ENCODE measurements at regions not wholly inside any gene's neighbourhood (a gene's known extent, or its start where the extent isn't known, plus 50 kb on each side); places are given as distances from the start of the nearest gene placed in this dataset.
A peak's percentile ranks its signal among the peaks of the same experiment; 100 is the strongest.

- Histone ChIP-seq H3K4me1 (no peaks in the 10 kb centered on the region), H3K4me3 (no peak overlapping the region), H3K9me3 (no peaks in the 10 kb centered on the region), H3K27ac (no peak overlapping the region), H3K27me3 (ENCODE audit: low read depth) (no peaks in the 10 kb centered on the region), H3K36me3 (no peaks in the 10 kb centered on the region)
- DNase-seq (no peak), ATAC-seq (no peak)
- intact Hi-C loops (cut with DNase I): no loop called here
- TF ChIP-seq, protein P1, sequence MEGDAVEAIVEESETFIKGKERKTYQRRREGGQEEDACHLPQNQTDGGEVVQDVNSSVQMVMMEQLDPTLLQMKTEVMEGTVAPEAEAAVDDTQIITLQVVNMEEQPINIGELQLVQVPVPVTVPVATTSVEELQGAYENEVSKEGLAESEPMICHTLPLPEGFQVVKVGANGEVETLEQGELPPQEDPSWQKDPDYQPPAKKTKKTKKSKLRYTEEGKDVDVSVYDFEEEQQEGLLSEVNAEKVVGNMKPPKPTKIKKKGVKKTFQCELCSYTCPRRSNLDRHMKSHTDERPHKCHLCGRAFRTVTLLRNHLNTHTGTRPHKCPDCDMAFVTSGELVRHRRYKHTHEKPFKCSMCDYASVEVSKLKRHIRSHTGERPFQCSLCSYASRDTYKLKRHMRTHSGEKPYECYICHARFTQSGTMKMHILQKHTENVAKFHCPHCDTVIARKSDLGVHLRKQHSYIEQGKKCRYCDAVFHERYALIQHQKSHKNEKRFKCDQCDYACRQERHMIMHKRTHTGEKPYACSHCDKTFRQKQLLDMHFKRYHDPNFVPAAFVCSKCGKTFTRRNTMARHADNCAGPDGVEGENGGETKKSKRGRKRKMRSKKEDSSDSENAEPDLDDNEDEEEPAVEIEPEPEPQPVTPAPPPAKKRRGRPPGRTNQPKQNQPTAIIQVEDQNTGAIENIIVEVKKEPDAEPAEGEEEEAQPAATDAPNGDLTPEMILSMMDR (IDR thresholded peaks at IDR 0.05): no peak
Measured at GRCh38 chr12:92326877-92327276, 181.2 kb upstream of the BTG1 start.

DNA sequence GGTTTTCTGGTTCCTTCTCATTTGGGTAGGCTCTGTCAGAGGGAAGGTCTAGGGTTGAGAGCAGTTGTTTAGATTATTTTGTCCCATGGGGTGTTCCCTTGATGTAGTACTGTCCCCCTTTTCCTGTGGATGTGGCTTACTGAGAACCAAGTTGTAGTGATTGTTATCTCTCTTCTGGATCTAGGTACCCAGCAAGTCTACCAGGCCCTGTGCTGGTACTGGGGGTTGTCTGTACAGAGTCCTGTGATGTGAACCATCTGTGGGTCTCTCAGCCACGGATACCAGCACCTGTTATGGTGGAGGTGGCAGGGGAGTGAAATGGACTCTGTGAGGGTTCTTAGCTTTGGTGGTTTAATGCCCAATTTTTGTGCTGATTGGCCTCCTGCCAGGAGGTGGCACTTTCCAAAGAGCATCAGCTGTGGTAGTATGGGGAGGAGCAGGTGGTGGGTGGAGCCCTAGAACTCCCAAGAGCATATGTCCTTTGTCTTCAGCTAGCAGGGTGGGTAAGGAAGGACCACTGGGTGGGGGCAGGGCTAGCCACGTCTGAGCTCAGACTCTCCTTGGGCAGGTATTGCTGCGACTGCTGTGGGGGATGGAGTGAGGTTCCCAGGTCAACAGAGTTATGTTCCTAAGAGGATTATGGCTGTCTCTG, 179.3 kb upstream of the BTG1 start:
- intact Hi-C loops (cut with DNase I): no loop called here
- Histone ChIP-seq H3K27ac (no peak overlapping the region), H3K4me3 (no peak overlapping the region), H3K4me1 (no peaks in the 10 kb centered on the region), H3K9me3 (no peaks in the 10 kb centered on the region), H3K27me3 (ENCODE audit: low read depth) (no peaks in the 10 kb centered on the region), H3K36me3 (no peaks in the 10 kb centered on the region)
- TF ChIP-seq, protein P1 (IDR thresholded peaks at IDR 0.05): no peak
- DNase-seq: no peak
- ATAC-seq: no peak

DNA sequence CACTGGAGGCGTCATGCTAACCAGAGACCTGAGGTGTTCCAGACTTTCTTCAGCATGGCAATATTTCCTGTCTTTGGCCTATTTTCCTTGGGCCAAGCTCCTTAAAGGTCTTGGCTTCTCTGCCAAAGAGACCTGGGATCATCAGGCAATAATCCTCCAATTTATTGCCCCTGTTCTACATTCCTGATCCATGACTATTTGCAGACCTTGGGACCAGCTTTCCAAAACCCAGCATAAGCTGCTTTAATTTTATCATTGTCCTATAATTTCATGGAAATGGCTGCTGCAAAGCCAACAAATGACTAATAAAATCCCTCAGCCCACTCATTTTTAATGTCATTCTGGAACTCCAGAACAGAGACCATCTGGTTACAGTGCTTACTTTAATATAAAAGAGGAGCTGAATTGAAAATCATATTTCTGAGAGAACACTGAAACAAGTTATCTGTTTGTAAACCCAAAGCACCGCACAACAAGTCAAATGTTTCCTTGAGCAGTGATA, 166.9 kb upstream of the BTG1 start:
- DNase-seq (no peak), ATAC-seq (no peak)
- TF ChIP-seq, protein P1 (IDR thresholded peaks at IDR 0.05): no peak
- intact Hi-C loops (cut with DNase I): no loop called here
- Histone ChIP-seq H3K4me1 (no peaks in the 10 kb centered on the region), H3K36me3 (no peaks in the 10 kb centered on the region), H3K27ac (no peak overlapping the region), H3K9me3 (no peaks in the 10 kb centered on the region), H3K27me3 (ENCODE audit: low read depth) (no peaks in the 10 kb centered on the region), H3K4me3 (no peak overlapping the region)

GRCh38 chr12:92304371-92305055, 158.9 kb upstream of the BTG1 start:
- no peaks in the 10 kb centered on the region for H3K27me3 ChIP-seq (ENCODE audit: low read depth)
- ATAC-seq (no peak), DNase-seq (no peak)

DNA sequence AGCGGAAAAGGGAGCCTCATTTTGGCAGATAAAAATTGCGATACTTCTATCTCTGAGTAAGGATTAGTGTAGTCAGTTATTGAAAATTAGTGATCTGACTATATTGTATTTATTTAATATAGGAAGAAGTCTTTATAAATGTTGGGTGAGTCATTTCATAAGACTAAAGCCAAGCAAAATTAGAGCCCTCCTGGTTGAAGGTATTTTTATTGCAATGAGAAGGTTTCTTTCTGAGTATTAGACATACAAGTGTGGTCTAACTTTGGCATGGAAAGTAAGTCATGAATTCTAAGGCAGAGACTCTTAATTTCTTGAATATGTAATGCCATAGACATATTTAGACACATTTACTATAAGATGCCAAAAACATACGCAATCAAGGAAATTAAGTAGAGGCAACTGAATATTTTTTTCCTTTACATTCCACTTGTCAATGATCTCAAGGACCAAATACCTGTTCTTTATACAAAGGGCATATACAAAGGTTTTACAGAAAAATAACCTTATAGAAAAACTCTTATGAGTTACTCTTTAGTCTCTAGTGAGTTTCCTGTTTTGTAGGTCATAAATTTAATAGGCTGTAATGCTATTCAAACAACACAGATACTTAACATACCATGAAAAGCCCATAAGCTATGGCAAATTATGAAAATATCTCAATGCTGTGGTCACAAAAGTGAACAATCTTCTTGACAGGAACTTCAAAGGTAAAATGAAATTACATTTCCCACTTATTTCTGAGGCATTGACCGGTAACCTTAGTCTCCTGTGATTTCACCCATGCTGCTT, 156.6 kb upstream of the BTG1 start:
- no peaks in the 10 kb centered on the region for H3K9me3 ChIP-seq
- peaks cover 10% of the 10 kb centered on the region for H3K4me1 ChIP-seq
- no peak overlapping the region for H3K27ac ChIP-seq
- intact Hi-C loops (cut with DNase I): no loop called here
- TF ChIP-seq, protein P1 (IDR thresholded peaks at IDR 0.05): no peak
- H3K36me3 ChIP-seq: no peaks in the 10 kb centered on the region
- H3K27me3 ChIP-seq (ENCODE audit: low read depth): no peaks in the 10 kb centered on the region
- no peak overlapping the region for H3K4me3 ChIP-seq
- ATAC-seq (no peak), DNase-seq (no peak)

More at GRCh38 chr12:92304371-92305055, 158.9 kb upstream of the BTG1 start:
- TF ChIP-seq, protein P1 (IDR thresholded peaks at IDR 0.05): no peak
- Histone ChIP-seq H3K4me1 (no peaks in the 10 kb centered on the region), H3K36me3 (no peaks in the 10 kb centered on the region), H3K9me3 (no peaks in the 10 kb centered on the region), H3K27ac (peak overlapping the region; percentile 26), H3K4me3 (no peak overlapping the region)
- intact Hi-C loops (cut with DNase I): no loop called here

All from lower lobe of right lung (tissue), 2 donors.